ENCODE measurements at regions not wholly inside any gene's neighbourhood (a gene's known extent, or its start where the extent isn't known, plus 50 kb on each side); places are given as distances from the start of the nearest gene placed in this dataset.
"Not testable (repeated sequence)": the region's sequence is repeated elsewhere in the genome, so short reads cannot be mapped to it uniquely, and the experiment has no call there.

GRCh38 chr4:138438608-138439007 lies 196.5 kb upstream of the SLC7A11 start:
- no peak for DNase-seq (ENCODE audit: low spot score)

GRCh38 chr4:138437263-138437851 lies 195.2 kb upstream of the SLC7A11 start:
- DNase-seq (ENCODE audit: low spot score) = no peak

- not testable (repeated sequence) for DNase-seq (ENCODE audit: low spot score)
Measured at GRCh38 chr4:138435733-138436132, 193.6 kb upstream of the SLC7A11 start.

- DNase-seq (ENCODE audit: low spot score) = not testable (repeated sequence)
Measured at GRCh38 chr4:138435046-138435445, 192.9 kb upstream of the SLC7A11 start.

GRCh38 chr4:138428611-138429010 lies 186.5 kb upstream of the SLC7A11 start:
- no peak for DNase-seq (ENCODE audit: low spot score)

GRCh38 chr4:138426786-138427185 lies 184.6 kb upstream of the SLC7A11 start:
- DNase-seq (ENCODE audit: low spot score) = no peak

GRCh38 chr4:138420471-138420870 lies 178.3 kb upstream of the SLC7A11 start:
- no peak for DNase-seq (ENCODE audit: low spot score)

- DNase-seq (ENCODE audit: low spot score) = no peak
Measured at GRCh38 chr4:138414202-138414601, 172.1 kb upstream of the SLC7A11 start.

- DNase-seq (ENCODE audit: low spot score) = no peak
Measured at GRCh38 chr4:138413273-138413672, 171.1 kb upstream of the SLC7A11 start.

GRCh38 chr4:138412847-138413246 lies 170.7 kb upstream of the SLC7A11 start:
- DNase-seq (ENCODE audit: low spot score) = no peak

GRCh38 chr4:138410266-138410665 lies 168.1 kb upstream of the SLC7A11 start:
- no peak for DNase-seq (ENCODE audit: low spot score)

GRCh38 chr4:138409670-138410069 lies 167.5 kb upstream of the SLC7A11 start:
- DNase-seq (ENCODE audit: low spot score) = no peak

GRCh38 chr4:138408758-138409157 lies 166.6 kb upstream of the SLC7A11 start:
- DNase-seq (ENCODE audit: low spot score) = no peak

- no peak for DNase-seq (ENCODE audit: low spot score)
Measured at GRCh38 chr4:138407329-138407728, 165.2 kb upstream of the SLC7A11 start.

- DNase-seq (ENCODE audit: low spot score) = no peak
Measured at GRCh38 chr4:138406876-138407275, 164.7 kb upstream of the SLC7A11 start.

GRCh38 chr4:138405934-138406567 lies 163.9 kb upstream of the SLC7A11 start:
- no peak for DNase-seq (ENCODE audit: low spot score)

- DNase-seq (ENCODE audit: low spot score) = no peak
Measured at GRCh38 chr4:138405466-138405891, 163.3 kb upstream of the SLC7A11 start.

- no peak for DNase-seq (ENCODE audit: low spot score)
Measured at GRCh38 chr4:138404801-138405200, 162.7 kb upstream of the SLC7A11 start.

- DNase-seq (ENCODE audit: low spot score) = no peak
Measured at GRCh38 chr4:138404251-138404650, 162.1 kb upstream of the SLC7A11 start.

GRCh38 chr4:138401334-138401733 lies 159.2 kb upstream of the SLC7A11 start:
- DNase-seq (ENCODE audit: low spot score) = no peak

GRCh38 chr4:138400543-138400942 lies 158.4 kb upstream of the SLC7A11 start:
- DNase-seq (ENCODE audit: low spot score) = no peak

GRCh38 chr4:138400066-138400465 lies 157.9 kb upstream of the SLC7A11 start:
- no peak for DNase-seq (ENCODE audit: low spot score)

- no peak for DNase-seq (ENCODE audit: low spot score)
Measured at GRCh38 chr4:138399081-138399480, 156.9 kb upstream of the SLC7A11 start.

- DNase-seq (ENCODE audit: low spot score) = no peak
Measured at GRCh38 chr4:138398322-138398721, 156.2 kb upstream of the SLC7A11 start.
